ENCODE measurements at regions not wholly inside any gene's neighbourhood (a gene's known extent, or its start where the extent isn't known, plus 50 kb on each side); places are given as distances from the start of the nearest gene placed in this dataset.

GRCh38 chr11:134646561-134646960, 234.5 kb upstream of the B3GAT1 start:
- Histone ChIP-seq H3K9ac (ENCODE audit: low read length in 3 of 3) (no peak overlapping the region), H3K27ac (ENCODE audit: low read depth in 2 of 2, low read length in 2 of 2) (no peak overlapping the region), H3K36me3 (ENCODE audit: control insufficient read depth in 2 of 3, insufficient read depth in 3 of 3, low read length in 3 of 3) (no peaks in the 10 kb centered on the region), H3K4me1 (ENCODE audit: control insufficient read depth in 2 of 3, insufficient read depth in 2 of 3, low read depth in 1 of 3, low read length in 3 of 3) (no peaks in the 10 kb centered on the region), H3K27me3 (ENCODE audit: control insufficient read depth, insufficient read depth, low read length) (peaks cover 2% of the 10 kb centered on the region), H3K4me3 (ENCODE audit: low read length in 3 of 3) (no peak overlapping the region), H3K9me3 (ENCODE audit: control insufficient read depth in 2 of 3, insufficient read depth in 1 of 3, low read length in 3 of 3) (no peaks in the 10 kb centered on the region)
- no peak for FAIRE-seq
- DNase-seq = peak in 2 of 5 donors; percentile 10 to 64
- no peak for TF ChIP-seq CTCF (IDR thresholded peaks at IDR 0.05; ENCODE audit: borderline replicate concordance, extremely low read depth, insufficient read depth)
- intact Hi-C loops (cut with DNase I) = no loop called here

- no peak overlapping the region for H3K27ac ChIP-seq (ENCODE audit: low read depth in 2 of 2, low read length in 2 of 2)
- TF ChIP-seq CTCF (IDR thresholded peaks at IDR 0.05; ENCODE audit: borderline replicate concordance, extremely low read depth, insufficient read depth) = no peak
- intact Hi-C loops (cut with DNase I) = no loop called here
- no peak for FAIRE-seq
- no peaks in the 10 kb centered on the region for H3K4me1 ChIP-seq (ENCODE audit: control insufficient read depth in 2 of 3, insufficient read depth in 2 of 3, low read depth in 1 of 3, low read length in 3 of 3)
- DNase-seq = peak in 1 of 5 donors; percentile 15
- no peak overlapping the region for H3K9ac ChIP-seq (ENCODE audit: low read length in 3 of 3)
- H3K4me3 ChIP-seq (ENCODE audit: low read length in 3 of 3) = no peak overlapping the region
- H3K27me3 ChIP-seq (ENCODE audit: control insufficient read depth, insufficient read depth, low read length) = peaks cover 2% of the 10 kb centered on the region
- H3K9me3 ChIP-seq (ENCODE audit: control insufficient read depth in 2 of 3, insufficient read depth in 1 of 3, low read length in 3 of 3) = no peaks in the 10 kb centered on the region
- H3K36me3 ChIP-seq (ENCODE audit: control insufficient read depth in 2 of 3, insufficient read depth in 3 of 3, low read length in 3 of 3) = no peaks in the 10 kb centered on the region
These were observed 233.5 kb upstream of the B3GAT1 start for GRCh38 chr11:134645576-134645975.

- Histone ChIP-seq H3K27me3 (ENCODE audit: control insufficient read depth, insufficient read depth, low read length) (peaks cover 2% of the 10 kb centered on the region), H3K4me3 (ENCODE audit: low read length in 3 of 3) (no peak overlapping the region), H3K4me1 (ENCODE audit: control insufficient read depth in 2 of 3, insufficient read depth in 2 of 3, low read depth in 1 of 3, low read length in 3 of 3) (no peaks in the 10 kb centered on the region), H3K36me3 (ENCODE audit: control insufficient read depth in 2 of 3, insufficient read depth in 3 of 3, low read length in 3 of 3) (no peaks in the 10 kb centered on the region), H3K9me3 (ENCODE audit: control insufficient read depth in 2 of 3, insufficient read depth in 1 of 3, low read length in 3 of 3) (no peaks in the 10 kb centered on the region), H3K27ac (ENCODE audit: low read depth in 2 of 2, low read length in 2 of 2) (no peak overlapping the region), H3K9ac (ENCODE audit: low read length in 3 of 3) (no peak overlapping the region)
- DNase-seq = peak in 4 of 5 donors; percentile 42 to 56 (median 46)
- intact Hi-C loops (cut with DNase I) = no loop called here
- TF ChIP-seq CTCF (IDR thresholded peaks at IDR 0.05; ENCODE audit: borderline replicate concordance, extremely low read depth, insufficient read depth) = no peak
- FAIRE-seq = no peak
These were observed 232.7 kb upstream of the B3GAT1 start for GRCh38 chr11:134644476-134645456.
